Trophoblast cell (in vitro differentiated cells and primary cell): ENCODE measurements at regions not wholly inside any gene's neighbourhood (a gene's known extent, or its start where the extent isn't known, plus 50 kb on each side); places are given as distances from the start of the nearest gene placed in this dataset.

ENCODE experiments used
- DNase-seq, 2 donors: peaks; one replicate each; pipeline ENCODE4 v3.0.0-alpha.2; 2016
- H2AFZ ChIP-seq: 2 replicates; pipeline ENCODE4 v1.6.1; 2013; ENCODE audit warnings: low read length, moderate library complexity, mild to moderate bottlenecking; ENCODE audit not compliant: insufficient read depth, poor library complexity
- H2AK5ac ChIP-seq: 2 replicates; pipeline ENCODE4 v1.6.1; 2013; ENCODE audit warnings: mild to moderate bottlenecking, low read length
- H2BK120ac ChIP-seq: 2 replicates; pipeline ENCODE4 v1.6.1; 2013; ENCODE audit warnings: low read length, mild to moderate bottlenecking, moderate library complexity; ENCODE audit not compliant: insufficient read depth, poor library complexity
- H2BK12ac ChIP-seq: 2 replicates; pipeline ENCODE4 v1.6.1; 2013; ENCODE audit warnings: mild to moderate bottlenecking, low read length, moderate library complexity
- H2BK5ac ChIP-seq: 2 replicates; pipeline ENCODE4 v1.6.1; 2013; ENCODE audit warnings: low read length, low read depth, moderate library complexity, mild to moderate bottlenecking; ENCODE audit not compliant: poor library complexity
- H3K14ac ChIP-seq: 2 replicates; pipeline ENCODE4 v1.6.1; 2013; ENCODE audit warnings: mild to moderate bottlenecking, low read length
- H3K18ac ChIP-seq: 2 replicates; pipeline ENCODE4 v1.6.1; 2013; ENCODE audit warnings: mild to moderate bottlenecking, low read length
- H3K23ac ChIP-seq: 2 replicates; pipeline ENCODE4 v1.6.1; 2013; ENCODE audit warnings: low read length
- H3K27ac ChIP-seq: 2 replicates; pipeline ENCODE4 v1.5.1; 2013; ENCODE audit warnings: low read depth, mild to moderate bottlenecking, inconsistent platforms, low read length, moderate library complexity
- H3K27me3 ChIP-seq: 2 replicates; pipeline ENCODE4 v1.6.1; 2013; ENCODE audit warnings: inconsistent platforms, mild to moderate bottlenecking, low read length, moderate library complexity; ENCODE audit not compliant: insufficient read depth
- H3K36me3 ChIP-seq, 2 experiments: 1 replicate in 1 of 2; 2 replicates in 1 of 2; pipeline ENCODE4 v1.6.1; 2013; ENCODE audit warnings: low read length in 2 of 2, mild to moderate bottlenecking in 2 of 2, moderate library complexity in 1 of 2; ENCODE audit not compliant: insufficient read depth in 2 of 2, control insufficient read depth in 1 of 2
- H3K4ac ChIP-seq: 2 replicates; pipeline ENCODE4 v1.6.1; 2013; ENCODE audit warnings: low read depth, mild to moderate bottlenecking, low read length, moderate library complexity
- H3K4me1 ChIP-seq, 2 experiments: 1 replicate in 1 of 2; 2 replicates in 1 of 2; pipeline ENCODE4 v1.6.1; 2013; ENCODE audit warnings: low read length in 2 of 2, mild to moderate bottlenecking in 2 of 2, moderate library complexity in 1 of 2; ENCODE audit not compliant: insufficient read depth in 2 of 2, control insufficient read depth in 1 of 2
- H3K4me2 ChIP-seq: 2 replicates; pipeline ENCODE4 v1.6.1; 2013; ENCODE audit warnings: inconsistent platforms, mild to moderate bottlenecking, low read length, moderate library complexity
- H3K4me3 ChIP-seq: 2 replicates; pipeline ENCODE4 v1.5.1; 2013; ENCODE audit warnings: mild to moderate bottlenecking, low read depth, low read length, inconsistent platforms
- H3K79me1 ChIP-seq: one replicate; pipeline ENCODE4 v1.6.1; 2013; ENCODE audit warnings: low read length
- H3K79me2 ChIP-seq: 2 replicates; pipeline ENCODE4 v1.6.1; 2013; ENCODE audit warnings: low read length, mild to moderate bottlenecking; ENCODE audit not compliant: control insufficient read depth, insufficient read depth, poor library complexity
- H3K9ac ChIP-seq: 2 replicates; pipeline ENCODE4 v1.6.1; 2013; ENCODE audit warnings: mild to moderate bottlenecking, low read length
- H3K9me3 ChIP-seq: 2 replicates; pipeline ENCODE4 v1.6.1; 2013; ENCODE audit warnings: low read depth, mild to moderate bottlenecking, control low read depth, inconsistent platforms, low read length; ENCODE audit not compliant: insufficient read depth
- H4K12ac ChIP-seq: 2 replicates; pipeline ENCODE4 v1.6.1; 2013; ENCODE audit warnings: low read depth, mild to moderate bottlenecking, low read length, moderate library complexity
- H4K8ac ChIP-seq: 2 replicates; pipeline ENCODE4 v1.6.1; 2013; ENCODE audit warnings: low read depth, mild to moderate bottlenecking, low read length, moderate library complexity
- H4K91ac ChIP-seq: one replicate; pipeline ENCODE4 v1.6.1; 2013; ENCODE audit warnings: low read depth, mild to moderate bottlenecking, low read length, moderate library complexity
- WGBS: extraction: QIAGEN DNeasy Blood & Tissue Kit; methylation state at CpG from one replicate; pipeline ENCODE4 v1.1.7; 2013; ENCODE audit warnings: missing lambda C conversion rate; ENCODE audit not compliant: insufficient read length, insufficient coverage; ENCODE audit errors: extremely low coverage; 5-methylcytosine and 5-hydroxymethylcytosine counted together

GRCh38 chr2:188917632-188918031, 56.5 kb upstream of the COL3A1 start:
- no CpG with 5 or more reads among the region's 1 CpG for WGBS
- no peak overlapping the region for H4K91ac ChIP-seq
- H3K18ac ChIP-seq: no peak overlapping the region
- H2BK12ac ChIP-seq: no peak overlapping the region
- H3K9me3 ChIP-seq: no peaks in the 10 kb centered on the region
- H3K4ac ChIP-seq: no peak overlapping the region
- no peak overlapping the region for H4K12ac ChIP-seq
- H3K79me2 ChIP-seq: no peaks in the 10 kb centered on the region
- H2AK5ac ChIP-seq: no peak overlapping the region
- no peak overlapping the region for H3K14ac ChIP-seq
- H3K27me3 ChIP-seq: no peaks in the 10 kb centered on the region
- H3K23ac ChIP-seq: no peak overlapping the region
- no peak overlapping the region for H2AFZ ChIP-seq
- H3K4me1 ChIP-seq: no peaks in the 10 kb centered on the region
- DNase-seq: no peak
- no peak overlapping the region for H4K8ac ChIP-seq
- no peak overlapping the region for H2BK120ac ChIP-seq
- H3K4me3 ChIP-seq: no peak overlapping the region
- H3K36me3 ChIP-seq: no peaks in the 10 kb centered on the region
- no peaks in the 10 kb centered on the region for H3K79me1 ChIP-seq
- H2BK5ac ChIP-seq: no peak overlapping the region
- H3K27ac ChIP-seq: no peak overlapping the region
- no peak overlapping the region for H3K9ac ChIP-seq
- no peak overlapping the region for H3K4me2 ChIP-seq

GRCh38 chr2:188919824-188920223, 54.3 kb upstream of the COL3A1 start:
- Histone ChIP-seq H3K27ac (no peak overlapping the region), H2AK5ac (no peak overlapping the region), H3K4me1 (no peaks in the 10 kb centered on the region), H3K9ac (no peak overlapping the region), H3K14ac (no peak overlapping the region), H3K23ac (no peak overlapping the region), H3K9me3 (no peaks in the 10 kb centered on the region), H2AFZ (no peak overlapping the region), H3K4me2 (no peak overlapping the region), H2BK12ac (no peak overlapping the region), H3K36me3 (no peaks in the 10 kb centered on the region), H3K4me3 (no peak overlapping the region), H3K18ac (no peak overlapping the region), H4K12ac (no peak overlapping the region), H4K91ac (no peak overlapping the region), H2BK5ac (no peak overlapping the region), H3K79me2 (no peaks in the 10 kb centered on the region), H3K79me1 (no peaks in the 10 kb centered on the region), H2BK120ac (no peak overlapping the region), H4K8ac (no peak overlapping the region), H3K27me3 (no peaks in the 10 kb centered on the region), H3K4ac (no peak overlapping the region)
- no peak for DNase-seq
- no CpG with 5 or more reads among the region's 2 CpGs for WGBS

GRCh38 chr2:188922191-188922590, 52.0 kb upstream of the COL3A1 start:
- Histone ChIP-seq H2BK12ac (no peak overlapping the region), H2AFZ (no peak overlapping the region), H3K27me3 (no peaks in the 10 kb centered on the region), H3K9ac (no peak overlapping the region), H3K79me2 (no peaks in the 10 kb centered on the region), H3K27ac (no peak overlapping the region), H2BK5ac (no peak overlapping the region), H3K18ac (no peak overlapping the region), H3K79me1 (no peaks in the 10 kb centered on the region), H3K4me1 (no peaks in the 10 kb centered on the region), H3K4ac (no peak overlapping the region), H3K4me2 (no peak overlapping the region), H3K14ac (no peak overlapping the region), H3K23ac (no peak overlapping the region), H4K8ac (no peak overlapping the region), H4K91ac (no peak overlapping the region), H3K4me3 (no peak overlapping the region), H4K12ac (no peak overlapping the region), H2BK120ac (no peak overlapping the region), H3K36me3 (no peaks in the 10 kb centered on the region), H3K9me3 (no peaks in the 10 kb centered on the region), H2AK5ac (no peak overlapping the region)
- WGBS: no CpG with 5 or more reads among the region's 1 CpG
- no peak for DNase-seq
